GM19025 (cell line): ENCODE measurements at regions not wholly inside any gene's neighbourhood (a gene's known extent, or its start where the extent isn't known, plus 50 kb on each side); places are given as distances from the start of the nearest gene placed in this dataset.

Source experiments
- ATAC-seq: cut with Tn5 transposase; IDR thresholded peaks from one replicate; pipeline ENCODE4 v1.9.1; 2021; ENCODE audit warnings: mild to moderate bottlenecking, low read depth, moderate library complexity; ENCODE audit not compliant: unreplicated experiment

DNA sequence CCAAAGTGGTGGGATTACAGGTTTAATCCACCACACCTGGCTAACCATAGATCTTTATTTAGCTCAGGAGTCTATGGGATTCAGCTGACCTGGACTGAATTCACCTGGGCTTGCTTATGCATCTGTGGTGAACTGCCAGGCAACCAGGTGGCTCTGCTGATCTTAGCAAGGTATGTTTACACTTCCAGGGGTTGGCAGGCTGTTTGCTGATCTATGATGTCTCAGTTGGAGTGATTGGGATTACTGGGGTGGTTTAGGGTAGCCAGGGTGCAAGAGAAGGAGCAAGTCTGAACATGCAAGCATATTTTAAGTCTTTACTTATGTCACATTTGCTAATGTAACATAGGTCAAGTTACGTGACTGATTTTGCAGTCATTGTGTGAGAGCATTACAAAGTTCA lies 63.6 kb upstream of the JAK2 start:
- no peak for ATAC-seq

DNA sequence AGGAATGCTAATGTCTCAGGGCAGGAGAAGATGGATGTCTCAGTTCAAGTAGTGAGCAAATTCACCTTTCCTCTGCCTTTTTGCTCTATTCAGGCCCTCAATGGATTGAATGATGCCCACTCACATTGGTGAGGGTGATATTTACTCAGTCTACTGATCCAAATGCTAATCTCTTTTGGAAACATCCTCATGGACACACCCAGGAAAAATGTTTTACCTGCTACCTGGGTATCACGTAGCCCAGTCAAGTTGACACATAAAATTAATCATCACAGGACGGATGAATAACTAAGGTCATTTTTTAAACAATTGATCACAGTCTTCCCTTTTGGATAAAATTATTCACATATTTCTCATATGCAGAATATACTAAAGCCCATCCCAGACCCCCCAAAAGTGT lies 63.0 kb upstream of the JAK2 start:
- no peak for ATAC-seq

DNA sequence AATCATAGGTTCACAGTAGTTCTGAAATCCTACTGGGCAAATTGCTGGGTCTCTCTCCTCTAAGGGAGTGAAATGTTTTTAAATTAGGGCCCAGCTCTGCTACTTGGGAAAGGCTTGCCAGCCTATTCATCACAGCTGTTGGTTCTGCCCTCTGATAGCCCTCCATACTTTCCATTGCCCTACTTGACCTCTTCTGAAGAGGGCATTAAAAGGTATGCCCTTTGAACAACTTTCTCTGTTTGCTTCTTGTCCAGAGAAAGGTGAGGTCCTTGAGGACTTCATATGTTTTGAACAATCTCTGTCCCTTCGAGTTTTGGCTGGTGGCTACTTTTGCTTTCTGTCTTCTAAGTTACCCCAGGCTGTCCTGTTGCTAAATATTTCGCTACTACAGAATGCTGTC lies 62.3 kb upstream of the JAK2 start:
- ATAC-seq, result no peak

DNA sequence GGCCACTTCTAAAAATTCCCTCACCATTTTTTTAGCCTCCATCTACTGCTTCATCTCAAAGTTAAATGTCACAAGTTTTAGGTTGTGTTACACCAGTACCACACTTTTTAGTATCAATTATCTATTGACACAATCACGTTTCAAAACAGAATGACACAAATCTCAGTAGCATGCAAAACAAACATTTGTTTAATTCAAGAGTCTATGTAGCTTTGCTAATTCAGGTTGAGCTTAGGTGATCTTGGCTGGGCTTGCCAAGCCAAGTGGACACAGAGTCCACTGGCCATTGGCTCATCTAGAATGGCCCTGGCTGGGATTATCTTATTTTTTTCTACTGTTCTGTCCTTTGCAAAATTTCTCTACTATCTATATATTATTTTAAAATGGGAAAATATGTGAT lies 61.9 kb upstream of the JAK2 start:
- no peak for ATAC-seq

DNA sequence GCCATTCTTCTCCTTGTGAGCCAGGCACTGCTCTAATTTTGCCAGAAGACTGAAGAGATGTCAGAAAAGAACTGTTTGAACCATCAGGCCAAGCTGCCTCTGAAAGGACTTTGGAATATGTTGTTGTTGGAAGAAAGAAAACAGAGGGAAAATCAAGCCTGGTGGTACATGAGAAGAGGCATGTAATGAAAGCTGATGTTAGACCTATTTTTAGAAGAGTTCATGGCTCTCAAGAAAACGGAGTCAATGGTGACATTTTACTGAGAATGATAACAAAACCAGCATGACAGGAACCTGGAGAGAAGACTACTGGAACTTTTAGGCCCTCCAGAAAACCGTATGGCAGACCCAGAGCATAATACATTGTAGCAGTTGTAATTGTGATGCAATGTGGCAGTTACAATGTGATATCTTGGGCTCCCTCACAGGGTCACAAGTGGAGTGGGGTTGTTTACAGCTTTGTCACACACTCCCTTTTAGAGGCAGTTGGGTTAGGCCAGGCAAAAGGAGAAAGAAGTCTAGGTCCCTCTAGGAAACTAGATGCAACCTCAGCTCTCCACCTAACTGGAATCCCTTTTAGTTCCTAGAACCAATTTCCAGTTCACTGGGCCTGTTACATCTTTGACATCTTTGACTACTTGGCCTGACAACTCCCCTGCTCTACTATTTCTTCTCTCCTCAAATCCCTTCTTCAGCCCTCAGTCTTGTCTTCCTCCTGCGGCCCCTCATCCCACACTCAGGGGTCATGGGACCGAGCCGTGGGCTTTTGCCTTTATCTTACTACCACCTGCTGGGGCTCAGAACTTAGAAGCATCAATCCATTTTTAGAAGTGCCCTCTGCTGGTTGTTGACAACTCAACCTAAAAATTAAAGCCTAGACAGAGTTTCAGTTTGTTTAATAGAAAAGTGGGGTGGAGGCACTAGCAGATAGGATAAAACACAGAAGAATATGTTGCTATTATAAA lies 61.2 kb upstream of the JAK2 start:
- peak; percentile 57 for ATAC-seq

DNA sequence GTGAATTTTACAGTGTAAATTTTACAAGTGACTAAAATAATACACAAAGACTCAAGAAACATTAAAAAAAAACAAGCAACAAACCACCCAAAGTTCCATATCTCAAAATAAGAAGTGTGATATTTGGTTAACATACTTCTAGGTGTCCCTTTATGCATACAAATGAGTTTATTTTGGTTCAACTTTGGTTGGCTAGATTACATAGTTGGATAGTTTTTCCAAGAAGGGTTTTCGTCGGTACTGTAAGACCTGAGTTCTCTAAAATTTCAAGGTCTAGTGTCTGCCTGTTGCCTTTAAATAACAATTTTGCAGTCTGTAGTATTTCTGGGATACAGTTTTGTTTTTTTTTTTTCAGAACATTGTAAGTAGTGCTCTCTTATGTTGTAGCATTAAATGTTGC lies 58.8 kb upstream of the JAK2 start:
- no peak for ATAC-seq

DNA sequence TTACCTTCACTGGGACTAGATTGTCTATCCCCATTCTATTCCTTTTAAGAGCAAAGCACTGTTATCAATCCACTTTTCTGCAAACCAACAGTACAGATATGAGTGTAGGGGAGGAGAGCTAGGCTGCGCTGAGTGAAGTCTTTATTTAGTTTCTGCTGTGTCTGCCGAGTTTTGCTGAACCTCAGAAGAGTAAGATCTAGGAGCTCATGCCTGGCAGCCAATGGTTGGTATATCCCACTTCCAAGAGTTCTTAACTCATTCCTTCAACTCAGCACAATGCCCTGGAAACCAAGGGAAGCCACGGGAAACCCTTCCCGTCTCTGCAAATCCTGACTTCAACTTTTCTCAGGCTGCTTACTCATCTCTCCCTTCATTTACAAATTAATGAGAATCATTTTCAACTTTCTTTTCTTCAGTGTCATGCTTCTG lies 58.0 kb upstream of the JAK2 start:
- no peak for ATAC-seq

DNA sequence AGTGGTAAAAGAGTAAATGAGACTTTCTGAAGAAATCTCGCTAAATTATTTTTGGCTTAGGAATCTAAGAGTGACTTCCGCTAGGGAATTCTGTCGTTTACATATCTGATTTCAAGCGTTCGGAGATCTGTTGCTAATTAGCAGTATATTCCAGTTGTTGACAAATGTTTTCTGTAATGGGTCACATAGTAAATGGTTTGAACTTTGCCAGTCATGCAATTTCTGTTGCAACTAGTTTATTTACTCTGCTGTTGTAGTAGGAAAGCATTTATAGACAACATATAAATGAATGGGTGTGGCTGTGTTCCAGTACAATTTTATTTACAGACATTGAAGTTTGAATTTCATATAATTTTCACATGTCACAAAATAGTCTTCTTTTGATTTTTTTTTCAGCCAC lies 57.4 kb upstream of the JAK2 start:
- no peak for ATAC-seq

DNA sequence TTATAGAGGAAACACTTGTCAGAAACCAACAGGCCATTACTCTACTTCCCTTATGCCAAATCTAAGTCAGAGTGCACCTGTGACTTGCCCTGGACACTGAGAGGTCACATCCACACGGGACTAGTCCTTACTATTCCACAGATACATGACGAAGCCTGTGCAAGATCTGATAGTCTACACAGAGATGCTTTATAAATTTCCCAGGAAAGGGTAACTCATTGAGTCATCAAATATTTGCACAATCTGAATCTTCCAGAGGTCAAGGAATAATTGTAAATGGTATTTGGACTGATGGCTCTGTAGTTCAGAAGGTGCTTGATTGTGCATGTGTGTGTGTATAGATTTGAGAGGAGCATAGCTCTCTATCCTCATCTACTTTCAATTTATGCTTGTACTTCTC lies 55.2 kb upstream of the JAK2 start:
- ATAC-seq, result no peak

DNA sequence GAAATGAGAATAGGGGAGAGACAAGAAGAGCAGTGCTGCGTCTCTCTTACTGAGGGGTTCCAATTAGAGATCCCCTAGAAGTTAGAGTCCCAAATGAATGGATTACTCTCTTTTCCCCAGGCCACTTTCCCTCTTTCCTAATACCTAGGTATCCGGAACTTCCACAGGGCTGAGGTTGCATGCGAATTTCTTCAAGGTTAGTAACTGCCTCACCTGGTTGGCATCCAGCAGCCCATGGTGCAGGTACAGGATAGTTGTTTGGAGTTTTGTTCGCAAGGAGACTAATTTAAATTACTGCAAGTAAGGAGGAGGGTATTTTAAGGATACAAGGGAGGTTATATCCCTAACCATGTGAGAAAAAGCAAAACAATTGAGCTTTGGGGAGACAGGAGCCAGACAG lies 52.4 kb upstream of the JAK2 start:
- ATAC-seq, result no peak

DNA sequence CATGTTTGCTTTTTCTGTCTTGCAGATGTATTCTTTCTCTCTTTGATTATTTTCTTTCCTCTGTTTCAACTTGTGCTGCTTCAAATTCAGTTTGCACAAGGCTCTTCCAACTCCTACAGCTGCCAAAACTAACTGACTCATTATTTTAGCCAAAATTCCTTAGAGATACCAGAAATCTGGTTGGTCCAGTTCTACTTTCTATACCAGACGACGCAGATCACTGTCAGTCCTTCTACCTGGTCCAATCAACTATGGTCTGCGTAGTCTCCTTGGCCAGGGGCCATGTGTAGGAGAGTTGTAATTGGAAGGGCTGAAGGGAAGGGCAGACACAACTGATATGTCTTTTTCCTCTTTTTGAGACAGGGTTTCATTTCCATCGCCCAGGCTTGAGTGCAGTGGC lies 51.9 kb upstream of the JAK2 start:
- ATAC-seq, result no peak

DNA sequence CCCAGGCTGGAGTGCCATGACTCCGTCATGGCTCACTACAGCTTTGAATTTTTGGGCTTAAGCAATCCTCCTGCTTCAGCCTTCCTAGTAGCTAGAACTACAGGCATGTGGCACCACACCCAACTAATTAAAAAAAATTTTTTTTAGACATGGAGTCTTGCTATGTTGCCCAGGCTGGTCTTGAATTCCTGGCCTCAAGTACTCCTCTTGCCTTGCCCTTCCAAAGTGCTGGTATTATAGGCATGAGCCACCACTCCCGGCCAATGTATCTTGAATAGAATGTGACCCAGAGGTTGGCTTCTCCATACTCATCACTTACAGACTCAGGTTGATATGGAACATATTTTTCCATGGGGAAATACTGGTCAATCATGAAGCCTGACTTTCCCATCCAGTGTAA lies 51.2 kb upstream of the JAK2 start:
- no peak for ATAC-seq

DNA sequence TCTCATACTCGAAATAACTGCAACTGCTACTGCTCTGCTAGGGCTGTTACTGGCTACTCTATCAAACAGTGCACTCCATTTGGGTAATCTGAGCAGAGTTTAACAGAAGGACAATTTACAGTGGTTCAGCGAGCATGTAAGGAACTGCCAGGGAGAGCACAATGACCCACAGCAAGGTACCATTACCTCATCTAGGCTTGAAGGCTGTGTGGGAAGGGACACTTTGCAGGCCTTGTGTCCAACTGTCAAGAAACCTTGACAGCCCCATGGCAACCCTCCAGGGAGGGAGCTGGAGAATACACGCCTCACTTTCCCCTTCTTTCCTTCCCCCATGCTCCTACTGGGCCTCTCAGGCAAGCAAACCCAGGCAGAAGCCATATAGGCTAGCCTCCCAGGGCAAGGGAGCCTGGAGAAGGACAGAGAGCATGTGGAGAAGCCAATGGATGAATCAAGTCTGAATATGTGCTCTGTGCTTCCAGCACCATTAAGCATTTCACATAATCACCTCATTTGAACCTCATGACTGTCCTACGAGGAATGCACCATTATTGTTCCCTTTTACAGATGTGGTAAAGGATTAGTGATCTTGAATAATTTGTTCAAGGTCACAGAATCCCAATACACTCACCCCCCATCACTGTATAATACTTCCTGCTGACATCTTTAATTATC lies 49.9 kb upstream of the JAK2 start:
- ATAC-seq, result no peak
